ENCODE measurements at regions not wholly inside any gene's neighbourhood (a gene's known extent, or its start where the extent isn't known, plus 50 kb on each side); places are given as distances from the start of the nearest gene placed in this dataset.

GRCh38 chr4:119690871-119691270 is 62.3 kb upstream of the PDE5A start:
- POLR2A ChIA-PET = interaction anchor here (0.6 kb wide), 1 partner anchor 66 kb away, joined by 4 read pairs; no protein-coding TSS in a partner anchor
- peak; percentile 57 for DNase-seq (ENCODE audit: low spot score)

GRCh38 chr4:119688446-119688845 is 59.8 kb upstream of the PDE5A start:
- DNase-seq (ENCODE audit: low spot score) = no peak
- H3K36me3 ChIP-seq (ENCODE audit: insufficient read depth, low read length) = no peaks in the 10 kb centered on the region
- intact Hi-C loops (cut with micrococcal nuclease; ENCODE audit: unreplicated experiment) = no loop called here
- no peaks in the 10 kb centered on the region for H4K20me1 ChIP-seq (ENCODE audit: insufficient read depth, low read length)
- H3K4me1 ChIP-seq (ENCODE audit: insufficient read depth, low read length, poor library complexity, severe bottlenecking) = no peaks in the 10 kb centered on the region
- no peaks in the 10 kb centered on the region for H3K79me2 ChIP-seq (ENCODE audit: insufficient read depth, low read depth, low read length)
- H3K27ac ChIP-seq (ENCODE audit: low read depth, low read length, poor library complexity, severe bottlenecking) = no peak overlapping the region
- H3K4me2 ChIP-seq (ENCODE audit: low read length) = no peak overlapping the region
- no peaks in the 10 kb centered on the region for H3K9me2 ChIP-seq (ENCODE audit: insufficient read depth, low read length)
- POLR2A ChIA-PET = no interaction called here
- no TSS peak for BruUV-seq (replicated peaks)
- H3K4me3 ChIP-seq (ENCODE audit: low read depth, low read length, poor library complexity, severe bottlenecking) = no peak overlapping the region
- H2AFZ ChIP-seq (ENCODE audit: low read length) = no peak overlapping the region
- TF ChIP-seq EZH2phosphoT487 (IDR thresholded peaks at IDR 0.05; ENCODE audit: borderline replicate concordance, low read depth, low read length) = no peak
- TF ChIP-seq CTCF (conservative IDR thresholded peaks at IDR 0.05; ENCODE audit: low read length) = no peak
- H3K9me3 ChIP-seq (ENCODE audit: low read length) = 0 out of 2 replicates have a peak, but pooled peaks cover 5% of the 10 kb centered on the region
- CTCF ChIA-PET (ENCODE audit: unreplicated experiment) = no interaction called here

More at GRCh38 chr4:119690871-119691270, 62.3 kb upstream of the PDE5A start:
- H3K36me3 ChIP-seq (ENCODE audit: insufficient read depth, low read length) = no peaks in the 10 kb centered on the region
- H3K9me3 ChIP-seq (ENCODE audit: low read length) = 0 out of 2 replicates have a peak, but pooled peaks cover 5% of the 10 kb centered on the region
- H3K27ac ChIP-seq (ENCODE audit: low read depth, low read length, poor library complexity, severe bottlenecking) = no peak overlapping the region
- intact Hi-C loops (cut with micrococcal nuclease; ENCODE audit: unreplicated experiment) = no loop called here
- H3K9me2 ChIP-seq (ENCODE audit: insufficient read depth, low read length) = no peaks in the 10 kb centered on the region
- H3K4me1 ChIP-seq (ENCODE audit: insufficient read depth, low read length, poor library complexity, severe bottlenecking) = no peaks in the 10 kb centered on the region
- no peak overlapping the region for H2AFZ ChIP-seq (ENCODE audit: low read length)
- TF ChIP-seq EZH2phosphoT487 (IDR thresholded peaks at IDR 0.05; ENCODE audit: borderline replicate concordance, low read depth, low read length) (no peak), CTCF (conservative IDR thresholded peaks at IDR 0.05; ENCODE audit: low read length) (no peak)
- H3K4me3 ChIP-seq (ENCODE audit: low read depth, low read length, poor library complexity, severe bottlenecking) = no peak overlapping the region
- no peaks in the 10 kb centered on the region for H4K20me1 ChIP-seq (ENCODE audit: insufficient read depth, low read length)
- BruUV-seq (replicated peaks) = no TSS peak
- H3K79me2 ChIP-seq (ENCODE audit: insufficient read depth, low read depth, low read length) = no peaks in the 10 kb centered on the region
- no peak overlapping the region for H3K4me2 ChIP-seq (ENCODE audit: low read length)
- CTCF ChIA-PET (ENCODE audit: unreplicated experiment) = no interaction called here

GRCh38 chr4:119684463-119684862 is 55.9 kb upstream of the PDE5A start:
- H3K4me1 ChIP-seq (ENCODE audit: insufficient read depth, low read length, poor library complexity, severe bottlenecking) = no peaks in the 10 kb centered on the region
- DNase-seq (ENCODE audit: low spot score) = no peak
- BruUV-seq (replicated peaks) = no TSS peak
- H3K79me2 ChIP-seq (ENCODE audit: insufficient read depth, low read depth, low read length) = no peaks in the 10 kb centered on the region
- no peak overlapping the region for H3K4me2 ChIP-seq (ENCODE audit: low read length)
- CTCF ChIA-PET (ENCODE audit: unreplicated experiment) = no interaction called here
- no peaks in the 10 kb centered on the region for H4K20me1 ChIP-seq (ENCODE audit: insufficient read depth, low read length)
- no peaks in the 10 kb centered on the region for H3K9me3 ChIP-seq (ENCODE audit: low read length)
- POLR2A ChIA-PET = no interaction called here
- H3K4me3 ChIP-seq (ENCODE audit: low read depth, low read length, poor library complexity, severe bottlenecking) = no peak overlapping the region
- intact Hi-C loops (cut with micrococcal nuclease; ENCODE audit: unreplicated experiment) = no loop called here
- H3K9me2 ChIP-seq (ENCODE audit: insufficient read depth, low read length) = no peaks in the 10 kb centered on the region
- TF ChIP-seq CTCF (conservative IDR thresholded peaks at IDR 0.05; ENCODE audit: low read length) = no peak
- no peak for TF ChIP-seq EZH2phosphoT487 (IDR thresholded peaks at IDR 0.05; ENCODE audit: borderline replicate concordance, low read depth, low read length)
- H3K27ac ChIP-seq (ENCODE audit: low read depth, low read length, poor library complexity, severe bottlenecking) = no peak overlapping the region
- H3K36me3 ChIP-seq (ENCODE audit: insufficient read depth, low read length) = no peaks in the 10 kb centered on the region
- no peak overlapping the region for H2AFZ ChIP-seq (ENCODE audit: low read length)

Data from OCI-LY7 (cell line).